Endodermal cell (in vitro differentiated cells): ENCODE measurements at regions not wholly inside any gene's neighbourhood (a gene's known extent, or its start where the extent isn't known, plus 50 kb on each side); places are given as distances from the start of the nearest gene placed in this dataset.

Source experiments
- DNase-seq: peaks from one replicate; pipeline ENCODE4 v3.0.0-alpha.2; 2017
- H3K27ac ChIP-seq: 2 replicates; pipeline ENCODE4 v1.5.1; 2013; ENCODE audit warnings: mild to moderate bottlenecking, low read depth, low read length, moderate library complexity
- H3K27me3 ChIP-seq: 2 replicates; pipeline ENCODE4 v1.6.1; 2013; ENCODE audit warnings: mild to moderate bottlenecking, low read length, moderate library complexity; ENCODE audit not compliant: insufficient read depth, control insufficient read depth, poor library complexity, severe bottlenecking
- H3K36me3 ChIP-seq: 2 replicates; pipeline ENCODE4 v1.7.0; 2013; ENCODE audit warnings: mild to moderate bottlenecking, low read length, moderate library complexity; ENCODE audit not compliant: control insufficient read depth, insufficient read depth
- H3K4me1 ChIP-seq: one replicate; pipeline ENCODE4 v1.7.0; 2013; ENCODE audit warnings: low read length; ENCODE audit not compliant: control insufficient read depth, insufficient read depth
- H3K4me3 ChIP-seq: 2 replicates; pipeline ENCODE4 v1.5.1; 2013; ENCODE audit warnings: mild to moderate bottlenecking, low read length, moderate library complexity
- H3K9ac ChIP-seq: 2 replicates; pipeline ENCODE4 v1.6.1; 2013; ENCODE audit warnings: mild to moderate bottlenecking, low read length, moderate library complexity; ENCODE audit not compliant: poor library complexity, severe bottlenecking; ENCODE audit errors: extremely low read depth
- H3K9me3 ChIP-seq: 2 replicates; pipeline ENCODE4 v1.6.1; 2013; ENCODE audit warnings: mild to moderate bottlenecking, low read length, moderate library complexity; ENCODE audit not compliant: control insufficient read depth
- H3K27ac Mint-ChIP-seq: 2 replicates; pipeline ENCODE4 v1.8.0; 2020; ENCODE audit warnings: mixed read lengths
- H3K27me3 Mint-ChIP-seq: 2 replicates; pipeline ENCODE4 v1.8.0; 2021; ENCODE audit warnings: mild to moderate bottlenecking, mixed read lengths; ENCODE audit not compliant: insufficient read depth
- H3K36me3 Mint-ChIP-seq: 2 replicates; pipeline ENCODE4 v1.8.0; 2020; ENCODE audit warnings: low read depth, mixed read lengths
- H3K4me1 Mint-ChIP-seq: 2 replicates; pipeline ENCODE4 v1.8.0; 2020; ENCODE audit warnings: mixed read lengths
- H3K4me3 Mint-ChIP-seq: 2 replicates; pipeline ENCODE4 v1.8.0; 2020; ENCODE audit warnings: mild to moderate bottlenecking, moderate library complexity, mixed read lengths
- H3K9me3 Mint-ChIP-seq: 2 replicates; pipeline ENCODE4 v1.8.0; 2020; ENCODE audit warnings: mild to moderate bottlenecking, mixed read lengths
- WGBS, 2 experiments: methylation state at CpG; one replicate each; pipeline versions ENCODE4 v1.1.5 to v1.1.7; 2013; ENCODE audit warnings: missing lambda C conversion rate in 2 of 2, mixed read lengths in 1 of 2; ENCODE audit not compliant: insufficient coverage in 1 of 2, insufficient read length in 1 of 2; 5-methylcytosine and 5-hydroxymethylcytosine counted together
- TF ChIP-seq, protein P1 (sequence below): fragments of 200-600 bp; sonication (generic); conservative IDR thresholded peaks from 2 replicates; pipeline ENCODE4 v1.5.0; 2021; ENCODE audit warnings: antibody characterized with exemption, mild to moderate bottlenecking

DNA sequence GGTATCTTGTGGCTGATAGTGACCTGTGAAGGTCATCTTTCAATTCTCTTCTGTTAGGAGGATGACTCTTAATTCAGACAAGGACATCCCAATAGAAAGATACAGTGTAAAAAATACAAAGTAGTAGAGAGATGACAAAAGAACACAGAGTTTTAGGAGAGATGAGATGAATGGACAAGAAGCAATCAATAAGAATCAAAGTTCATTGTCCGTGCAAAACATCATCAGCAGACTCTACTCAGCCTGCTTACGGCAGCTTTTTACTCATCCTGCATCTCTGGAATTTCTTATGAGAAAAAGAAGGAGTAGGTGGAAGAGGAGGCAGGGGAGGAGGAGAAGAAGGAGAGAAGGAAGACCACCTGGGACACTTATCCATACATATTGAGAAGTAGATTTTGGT lies 2131.7 kb downstream of the ARAP2 start:
- Histone ChIP-seq H3K27ac (no peak overlapping the region), H3K36me3 (no peaks in the 10 kb centered on the region), H3K9me3 (no peaks in the 10 kb centered on the region), H3K9ac (no peak overlapping the region), H3K27me3 (no peaks in the 10 kb centered on the region), H3K4me1 (no peaks in the 10 kb centered on the region), H3K4me3 (no peak overlapping the region)
- no peak overlapping the region for H3K4me3 Mint-ChIP-seq
- no peaks in the 10 kb centered on the region for H3K27me3 Mint-ChIP-seq
- TF ChIP-seq, protein P1, sequence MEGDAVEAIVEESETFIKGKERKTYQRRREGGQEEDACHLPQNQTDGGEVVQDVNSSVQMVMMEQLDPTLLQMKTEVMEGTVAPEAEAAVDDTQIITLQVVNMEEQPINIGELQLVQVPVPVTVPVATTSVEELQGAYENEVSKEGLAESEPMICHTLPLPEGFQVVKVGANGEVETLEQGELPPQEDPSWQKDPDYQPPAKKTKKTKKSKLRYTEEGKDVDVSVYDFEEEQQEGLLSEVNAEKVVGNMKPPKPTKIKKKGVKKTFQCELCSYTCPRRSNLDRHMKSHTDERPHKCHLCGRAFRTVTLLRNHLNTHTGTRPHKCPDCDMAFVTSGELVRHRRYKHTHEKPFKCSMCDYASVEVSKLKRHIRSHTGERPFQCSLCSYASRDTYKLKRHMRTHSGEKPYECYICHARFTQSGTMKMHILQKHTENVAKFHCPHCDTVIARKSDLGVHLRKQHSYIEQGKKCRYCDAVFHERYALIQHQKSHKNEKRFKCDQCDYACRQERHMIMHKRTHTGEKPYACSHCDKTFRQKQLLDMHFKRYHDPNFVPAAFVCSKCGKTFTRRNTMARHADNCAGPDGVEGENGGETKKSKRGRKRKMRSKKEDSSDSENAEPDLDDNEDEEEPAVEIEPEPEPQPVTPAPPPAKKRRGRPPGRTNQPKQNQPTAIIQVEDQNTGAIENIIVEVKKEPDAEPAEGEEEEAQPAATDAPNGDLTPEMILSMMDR = no peak
- no peaks in the 10 kb centered on the region for H3K36me3 Mint-ChIP-seq
- H3K9me3 Mint-ChIP-seq = no peaks in the 10 kb centered on the region
- WGBS, 2 experiments = 90% methylated on average over 2 of the region's 2 CpGs; no CpG with 5 or more reads in 1 of the 2 experiments
- no peak overlapping the region for H3K27ac Mint-ChIP-seq
- no peak for DNase-seq
- no peaks in the 10 kb centered on the region for H3K4me1 Mint-ChIP-seq

DNA sequence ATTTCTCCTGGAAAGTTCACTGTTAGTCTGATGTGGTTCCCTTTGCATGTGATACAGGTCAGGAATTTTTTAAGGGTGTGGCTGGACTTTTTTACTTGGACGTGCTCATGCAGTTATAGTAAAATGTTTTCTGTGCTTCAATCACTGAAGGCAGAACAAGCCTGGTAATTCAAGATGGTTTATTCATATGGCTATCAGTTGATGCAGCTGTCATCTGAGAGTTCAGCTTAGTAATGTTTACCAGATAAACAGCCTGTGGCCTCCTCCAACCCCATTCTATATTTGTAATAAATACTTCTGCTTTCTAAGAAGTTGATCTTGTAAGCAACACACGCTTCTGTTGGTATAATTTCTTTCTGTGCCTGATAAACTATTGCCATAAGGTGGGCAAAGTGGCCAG lies 2105.9 kb downstream of the ARAP2 start:
- 80 to 89% methylated on average over 1 to 2 of the region's 2 CpGs for WGBS, 2 experiments
- H3K4me1 Mint-ChIP-seq = no peaks in the 10 kb centered on the region
- no peaks in the 10 kb centered on the region for H3K27me3 Mint-ChIP-seq
- Histone ChIP-seq H3K4me1 (no peaks in the 10 kb centered on the region), H3K27me3 (no peaks in the 10 kb centered on the region), H3K36me3 (no peaks in the 10 kb centered on the region), H3K27ac (no peak overlapping the region), H3K9ac (no peak overlapping the region), H3K9me3 (no peaks in the 10 kb centered on the region), H3K4me3 (no peak overlapping the region)
- no peak for DNase-seq
- no peaks in the 10 kb centered on the region for H3K36me3 Mint-ChIP-seq
- TF ChIP-seq, protein P1 = no peak
- H3K9me3 Mint-ChIP-seq = peaks cover 3% of the 10 kb centered on the region
- H3K27ac Mint-ChIP-seq = no peak overlapping the region
- H3K4me3 Mint-ChIP-seq = no peak overlapping the region

DNA sequence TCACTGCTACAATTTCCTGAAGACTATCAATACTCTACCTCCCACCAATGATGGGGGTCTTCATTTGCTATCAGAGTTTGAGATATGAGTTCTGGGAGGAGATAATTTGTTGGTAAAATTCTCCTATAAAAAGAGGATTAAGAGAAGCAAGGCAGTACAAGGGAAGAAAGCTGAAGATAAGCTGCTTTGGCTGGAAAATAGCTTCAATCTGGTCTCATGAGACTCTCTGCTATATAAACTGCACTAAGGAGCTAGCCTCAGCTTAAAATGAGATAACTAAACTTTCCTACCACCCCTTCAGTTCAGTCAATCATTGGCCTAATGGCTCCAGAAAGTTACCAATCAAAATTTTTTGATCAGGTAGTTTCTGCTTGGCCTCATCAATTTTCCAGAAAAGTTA lies 2105.0 kb downstream of the ARAP2 start:
- Mint-ChIP-seq H3K27me3 (no peaks in the 10 kb centered on the region), H3K9me3 (peaks cover 3% of the 10 kb centered on the region), H3K36me3 (no peaks in the 10 kb centered on the region), H3K4me3 (no peak overlapping the region), H3K27ac (no peak overlapping the region), H3K4me1 (no peaks in the 10 kb centered on the region)
- Histone ChIP-seq H3K36me3 (no peaks in the 10 kb centered on the region), H3K4me1 (no peaks in the 10 kb centered on the region), H3K4me3 (no peak overlapping the region), H3K9me3 (no peaks in the 10 kb centered on the region), H3K9ac (no peak overlapping the region), H3K27me3 (no peaks in the 10 kb centered on the region), H3K27ac (no peak overlapping the region)
- DNase-seq = no peak
- TF ChIP-seq, protein P1 = no peak
